ENCODE measurements at regions not wholly inside any gene's neighbourhood (a gene's known extent, or its start where the extent isn't known, plus 50 kb on each side); places are given as distances from the start of the nearest gene placed in this dataset.

DNA sequence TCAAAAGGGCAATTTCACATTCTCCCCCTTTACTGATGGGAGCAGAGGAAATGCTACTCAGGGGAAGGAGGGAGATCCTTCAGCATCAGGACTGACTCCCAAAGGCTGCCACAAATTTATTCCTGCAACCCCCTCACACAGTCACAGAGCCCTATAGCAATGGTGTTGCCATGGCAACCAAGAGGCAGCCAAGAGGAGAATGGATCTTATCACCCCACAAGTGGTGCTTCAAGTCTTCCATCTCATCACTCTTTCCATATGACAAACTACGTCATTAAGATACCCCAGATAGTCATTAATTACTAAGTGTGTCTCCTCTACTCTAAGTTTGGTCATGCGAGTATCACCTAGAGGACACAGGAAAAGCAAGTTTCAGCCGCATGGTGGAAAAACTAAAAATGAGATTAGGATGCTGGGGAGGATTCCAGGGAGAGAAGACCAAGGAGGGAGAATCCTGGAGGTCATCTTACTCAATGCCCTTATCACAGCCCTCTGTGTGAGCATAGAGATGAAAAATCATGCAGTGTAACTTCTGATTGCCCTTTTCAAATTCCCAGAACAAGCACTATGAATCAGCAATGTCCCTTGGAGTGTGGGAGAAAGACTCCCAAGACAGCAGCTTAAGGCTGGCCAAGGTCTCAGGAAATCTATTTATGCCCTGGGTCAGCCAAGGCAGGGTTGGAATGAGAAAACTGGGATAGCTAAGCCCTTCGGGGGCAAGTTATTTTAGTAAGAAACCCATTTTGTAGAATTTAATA is 885.7 kb upstream of the KLHL29 start:
- no peak for TF ChIP-seq SIN3A (IDR thresholded peaks at IDR 0.05; ENCODE audit: borderline replicate concordance, insufficient read depth, low read length)
- TF ChIP-seq, protein P1, sequence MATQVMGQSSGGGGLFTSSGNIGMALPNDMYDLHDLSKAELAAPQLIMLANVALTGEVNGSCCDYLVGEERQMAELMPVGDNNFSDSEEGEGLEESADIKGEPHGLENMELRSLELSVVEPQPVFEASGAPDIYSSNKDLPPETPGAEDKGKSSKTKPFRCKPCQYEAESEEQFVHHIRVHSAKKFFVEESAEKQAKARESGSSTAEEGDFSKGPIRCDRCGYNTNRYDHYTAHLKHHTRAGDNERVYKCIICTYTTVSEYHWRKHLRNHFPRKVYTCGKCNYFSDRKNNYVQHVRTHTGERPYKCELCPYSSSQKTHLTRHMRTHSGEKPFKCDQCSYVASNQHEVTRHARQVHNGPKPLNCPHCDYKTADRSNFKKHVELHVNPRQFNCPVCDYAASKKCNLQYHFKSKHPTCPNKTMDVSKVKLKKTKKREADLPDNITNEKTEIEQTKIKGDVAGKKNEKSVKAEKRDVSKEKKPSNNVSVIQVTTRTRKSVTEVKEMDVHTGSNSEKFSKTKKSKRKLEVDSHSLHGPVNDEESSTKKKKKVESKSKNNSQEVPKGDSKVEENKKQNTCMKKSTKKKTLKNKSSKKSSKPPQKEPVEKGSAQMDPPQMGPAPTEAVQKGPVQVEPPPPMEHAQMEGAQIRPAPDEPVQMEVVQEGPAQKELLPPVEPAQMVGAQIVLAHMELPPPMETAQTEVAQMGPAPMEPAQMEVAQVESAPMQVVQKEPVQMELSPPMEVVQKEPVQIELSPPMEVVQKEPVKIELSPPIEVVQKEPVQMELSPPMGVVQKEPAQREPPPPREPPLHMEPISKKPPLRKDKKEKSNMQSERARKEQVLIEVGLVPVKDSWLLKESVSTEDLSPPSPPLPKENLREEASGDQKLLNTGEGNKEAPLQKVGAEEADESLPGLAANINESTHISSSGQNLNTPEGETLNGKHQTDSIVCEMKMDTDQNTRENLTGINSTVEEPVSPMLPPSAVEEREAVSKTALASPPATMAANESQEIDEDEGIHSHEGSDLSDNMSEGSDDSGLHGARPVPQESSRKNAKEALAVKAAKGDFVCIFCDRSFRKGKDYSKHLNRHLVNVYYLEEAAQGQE (IDR thresholded peaks at IDR 0.05; ENCODE audit: insufficient read depth in 1 of 2, low read depth in 2 of 2, low read length in 2 of 2): no peak

Data from PFSK-1 (cell line).